Neural cell (in vitro differentiated cells): ENCODE measurements at regions not wholly inside any gene's neighbourhood (a gene's known extent, or its start where the extent isn't known, plus 50 kb on each side); places are given as distances from the start of the nearest gene placed in this dataset.

ENCODE experiments used
- H2AFZ ChIP-seq: fragments of 200-600, 300-800 bp; sonication (generic), shearing (Covaris generic); 2 replicates; pipeline ENCODE4 v1.6.0; 2014; ENCODE audit warnings: low read depth, mild to moderate bottlenecking, antibody characterized with exemption, low read length, moderate library complexity
- H3F3A ChIP-seq: fragments of 200-600 bp; shearing (Covaris generic); 2 replicates; pipeline ENCODE4 v1.6.1; 2016; ENCODE audit warnings: mild to moderate bottlenecking, moderate library complexity, mixed read lengths, antibody characterized with exemption, low read length; ENCODE audit not compliant: insufficient read depth, poor library complexity, severe bottlenecking
- H3K27ac ChIP-seq: fragments of 200-600, 300-800 bp; sonication (generic), shearing (Covaris generic); 2 replicates; pipeline ENCODE4 v1.5.1; 2014; ENCODE audit warnings: mild to moderate bottlenecking, low read length, moderate library complexity
- H3K27me3 ChIP-seq: fragments of 300-800, 200-600 bp; sonication (generic), shearing (Covaris generic); 2 replicates; pipeline ENCODE4 v1.6.0; 2014; ENCODE audit warnings: mild to moderate bottlenecking, low read depth, low read length, moderate library complexity; ENCODE audit not compliant: insufficient read depth
- H3K36me3 ChIP-seq: fragments of 300-800, 200-600 bp; sonication (generic), shearing (Covaris generic); 2 replicates; pipeline ENCODE4 v1.5.1; 2014; ENCODE audit warnings: mild to moderate bottlenecking, antibody characterized with exemption, low read length, moderate library complexity; ENCODE audit not compliant: insufficient read depth
- H3K4me2 ChIP-seq: fragments of 300-800, 200-600 bp; sonication (generic), shearing (Covaris generic); 2 replicates; pipeline ENCODE4 v1.6.0; 2014; ENCODE audit warnings: mild to moderate bottlenecking, low read length
- H3K4me3 ChIP-seq: fragments of 300-800, 200-600 bp; sonication (generic), shearing (Covaris generic); 2 replicates; pipeline ENCODE4 v1.5.1; 2014; ENCODE audit warnings: mild to moderate bottlenecking, low read length, moderate library complexity
- H3K79me2 ChIP-seq: fragments of 200-600 bp; shearing (Covaris generic); replicated peaks from 2 replicates; pipeline ENCODE4 v1.6.0; 2014; ENCODE audit warnings: mild to moderate bottlenecking, low read length, moderate library complexity; ENCODE audit not compliant: insufficient read depth
- H3K9ac ChIP-seq: fragments of 300-800, 200-600 bp; sonication (generic), shearing (Covaris generic); 2 replicates; pipeline ENCODE4 v1.6.1; 2016; ENCODE audit warnings: mild to moderate bottlenecking, low read length, mixed read lengths
- H3K9me2 ChIP-seq: fragments of 200-600 bp; shearing (Covaris generic); 2 replicates; pipeline ENCODE4 v1.6.1; 2016; ENCODE audit warnings: mild to moderate bottlenecking, low read length, mixed read lengths; ENCODE audit not compliant: insufficient read depth
- H3K9me3 ChIP-seq: fragments of 200-600, 300-800 bp; sonication (generic), shearing (Covaris generic); 2 replicates; pipeline ENCODE4 v1.6.1; 2016; ENCODE audit warnings: mild to moderate bottlenecking, mixed run types, low read length, moderate library complexity, mixed read lengths
- H4K20me1 ChIP-seq: fragments of 200-600 bp; shearing (Covaris generic); 2 replicates; pipeline ENCODE4 v1.6.1; 2016; ENCODE audit warnings: mild to moderate bottlenecking, mixed run types; ENCODE audit not compliant: insufficient read depth
- CTCF ChIP-seq: fragments of 450-650 bp; IDR thresholded peaks from 2 replicates; pipeline ENCODE4 v1.5.1; 2014; ENCODE audit warnings: antibody characterized with exemption, mild to moderate bottlenecking, moderate library complexity; ENCODE audit not compliant: poor library complexity, severe bottlenecking
- EP300 ChIP-seq: fragments of 450-650 bp; conservative IDR thresholded peaks from 2 replicates; pipeline ENCODE4 v1.6.1; 2014; ENCODE audit warnings: antibody characterized with exemption, mild to moderate bottlenecking, moderate library complexity; ENCODE audit not compliant: poor library complexity, severe bottlenecking
- EZH2 ChIP-seq: fragments of 200-600, 300-800 bp; shearing (Covaris generic), sonication (generic); IDR thresholded peaks from 2 replicates; pipeline ENCODE4 v1.6.1; 2014; ENCODE audit warnings: antibody characterized with exemption, low read length, borderline replicate concordance, mild to moderate bottlenecking; ENCODE audit not compliant: insufficient read depth, poor library complexity, severe bottlenecking
- MXI1 ChIP-seq: fragments of 450-650 bp; conservative IDR thresholded peaks from 2 replicates; pipeline ENCODE4 v1.6.1; 2014; ENCODE audit warnings: antibody characterized with exemption, mild to moderate bottlenecking; ENCODE audit not compliant: poor library complexity, severe bottlenecking
- POLR2AphosphoS5 ChIP-seq: IDR thresholded peaks from 2 replicates; pipeline ENCODE4 v1.6.1; 2012
- RAD21 ChIP-seq: fragments of 450-650 bp; conservative IDR thresholded peaks from 2 replicates; pipeline ENCODE4 v1.6.1; 2014; ENCODE audit warnings: antibody characterized with exemption, mild to moderate bottlenecking, moderate library complexity
- REST ChIP-seq: IDR thresholded peaks from 2 replicates; pipeline ENCODE4 v1.6.1; 2012; ENCODE audit warnings: borderline replicate concordance
- SMC3 ChIP-seq: fragments of 450-650 bp; conservative IDR thresholded peaks from 2 replicates; pipeline ENCODE4 v1.6.1; 2014; ENCODE audit warnings: antibody characterized with exemption, mild to moderate bottlenecking, moderate library complexity; ENCODE audit not compliant: poor library complexity
- TAF1 ChIP-seq: IDR thresholded peaks from 2 replicates; pipeline ENCODE4 v1.6.1; 2012; ENCODE audit warnings: low read depth

- H3K79me2 ChIP-seq, result no peaks in the 10 kb centered on the region
- H3K9me2 ChIP-seq, result no peaks in the 10 kb centered on the region
- no peak overlapping the region for H3K27ac ChIP-seq
- H3F3A ChIP-seq, result no peaks in the 10 kb centered on the region
- H3K9me3 ChIP-seq, result no peaks in the 10 kb centered on the region
- H3K4me3 ChIP-seq, result no peak overlapping the region
- TF ChIP-seq EP300 (no peak), REST (no peak), RAD21 (no peak), CTCF (no peak), EZH2 (no peak), SMC3 (no peak), POLR2AphosphoS5 (no peak), MXI1 (no peak), TAF1 (no peak)
- H3K4me2 ChIP-seq, result no peak overlapping the region
- no peak overlapping the region for H2AFZ ChIP-seq
- no peaks in the 10 kb centered on the region for H3K27me3 ChIP-seq
- H4K20me1 ChIP-seq, result no peaks in the 10 kb centered on the region
- no peaks in the 10 kb centered on the region for H3K36me3 ChIP-seq
- H3K9ac ChIP-seq, result no peak overlapping the region
These were observed 111.4 kb upstream of the LRRTM4 start for GRCh38 chr2:77633601-77634000.

- TF ChIP-seq MXI1 (no peak), CTCF (no peak), POLR2AphosphoS5 (no peak), SMC3 (no peak), TAF1 (no peak), REST (no peak), EP300 (no peak), EZH2 (no peak), RAD21 (no peak)
- no peaks in the 10 kb centered on the region for H3K9me3 ChIP-seq
- no peak overlapping the region for H3K9ac ChIP-seq
- no peaks in the 10 kb centered on the region for H3K9me2 ChIP-seq
- no peaks in the 10 kb centered on the region for H3K27me3 ChIP-seq
- no peaks in the 10 kb centered on the region for H3K79me2 ChIP-seq
- H3K4me2 ChIP-seq, result no peak overlapping the region
- no peak overlapping the region for H2AFZ ChIP-seq
- H3F3A ChIP-seq, result no peaks in the 10 kb centered on the region
- no peaks in the 10 kb centered on the region for H4K20me1 ChIP-seq
- H3K36me3 ChIP-seq, result no peaks in the 10 kb centered on the region
- H3K4me3 ChIP-seq, result no peak overlapping the region
- H3K27ac ChIP-seq, result no peak overlapping the region
These were observed 118.7 kb upstream of the LRRTM4 start for GRCh38 chr2:77640924-77641323.
